ENCODE measurements at regions not wholly inside any gene's neighbourhood (a gene's known extent, or its start where the extent isn't known, plus 50 kb on each side); places are given as distances from the start of the nearest gene placed in this dataset.
A peak's percentile ranks its signal among the peaks of the same experiment; 100 is the strongest.

DNA sequence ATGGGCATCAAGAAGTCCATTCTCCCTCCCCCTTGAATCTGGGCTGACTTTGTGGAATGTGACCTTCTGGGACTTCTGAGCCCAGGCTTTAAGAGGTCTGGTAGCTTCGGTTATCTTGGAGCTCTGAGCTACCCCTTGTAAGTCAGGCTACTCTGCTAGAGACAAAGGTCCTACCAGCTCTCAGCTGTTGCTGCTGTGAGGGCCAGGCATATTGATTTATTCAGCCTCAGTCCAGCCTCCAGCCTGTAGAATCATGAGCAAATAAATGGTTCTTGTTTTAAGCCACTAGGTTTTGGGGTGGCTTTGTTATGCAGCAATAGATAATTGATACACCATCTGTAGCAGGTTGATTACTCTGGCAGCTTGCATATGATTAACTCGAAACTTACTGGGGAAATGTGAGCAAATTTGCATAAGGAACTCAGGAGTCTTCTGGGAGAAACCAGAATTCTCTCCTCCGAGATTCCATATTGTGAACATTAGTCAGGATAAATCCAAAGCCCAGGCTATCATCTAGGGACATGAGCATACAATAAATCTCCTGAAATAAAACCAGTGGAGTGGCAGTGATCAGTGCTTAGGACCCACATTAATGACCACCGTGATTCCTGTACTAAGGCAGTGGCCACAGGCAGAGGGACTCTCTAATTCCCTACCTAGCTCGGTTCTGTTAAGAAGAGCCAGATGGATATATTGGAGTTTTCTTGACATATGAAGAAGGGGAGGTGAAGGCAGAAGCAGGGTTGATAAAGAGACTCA is 336.1 kb downstream of the CDC5L start:
- no peak overlapping the region for H3K27ac Mint-ChIP-seq (ENCODE audit: unreplicated experiment)
- H3K4me1 Mint-ChIP-seq (ENCODE audit: low read depth): no peaks in the 10 kb centered on the region

DNA sequence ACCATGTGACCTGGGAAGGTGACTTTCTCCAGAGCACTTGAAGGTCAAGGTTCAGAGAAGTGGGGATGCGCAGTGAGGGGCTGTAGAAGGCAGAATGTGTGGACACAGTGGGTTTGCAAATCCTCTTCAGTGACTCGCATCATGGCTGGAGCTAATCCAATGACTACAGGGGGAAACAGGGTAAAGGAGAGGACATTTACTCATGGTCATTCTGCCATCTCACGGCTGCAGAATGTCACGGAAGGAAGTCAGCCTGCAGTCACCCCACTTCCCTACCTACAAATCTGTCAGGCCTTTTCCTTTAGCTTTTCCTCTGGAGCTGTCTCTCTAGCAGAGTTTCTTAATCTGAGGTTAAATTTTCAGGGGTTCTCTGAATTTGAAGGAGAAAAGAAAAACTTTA is 337.6 kb downstream of the CDC5L start:
- TF ChIP-seq, protein P1, sequence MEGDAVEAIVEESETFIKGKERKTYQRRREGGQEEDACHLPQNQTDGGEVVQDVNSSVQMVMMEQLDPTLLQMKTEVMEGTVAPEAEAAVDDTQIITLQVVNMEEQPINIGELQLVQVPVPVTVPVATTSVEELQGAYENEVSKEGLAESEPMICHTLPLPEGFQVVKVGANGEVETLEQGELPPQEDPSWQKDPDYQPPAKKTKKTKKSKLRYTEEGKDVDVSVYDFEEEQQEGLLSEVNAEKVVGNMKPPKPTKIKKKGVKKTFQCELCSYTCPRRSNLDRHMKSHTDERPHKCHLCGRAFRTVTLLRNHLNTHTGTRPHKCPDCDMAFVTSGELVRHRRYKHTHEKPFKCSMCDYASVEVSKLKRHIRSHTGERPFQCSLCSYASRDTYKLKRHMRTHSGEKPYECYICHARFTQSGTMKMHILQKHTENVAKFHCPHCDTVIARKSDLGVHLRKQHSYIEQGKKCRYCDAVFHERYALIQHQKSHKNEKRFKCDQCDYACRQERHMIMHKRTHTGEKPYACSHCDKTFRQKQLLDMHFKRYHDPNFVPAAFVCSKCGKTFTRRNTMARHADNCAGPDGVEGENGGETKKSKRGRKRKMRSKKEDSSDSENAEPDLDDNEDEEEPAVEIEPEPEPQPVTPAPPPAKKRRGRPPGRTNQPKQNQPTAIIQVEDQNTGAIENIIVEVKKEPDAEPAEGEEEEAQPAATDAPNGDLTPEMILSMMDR (IDR thresholded peaks at IDR 0.05): no peak
- peaks cover under 1% of the 10 kb centered on the region for H3K4me1 Mint-ChIP-seq (ENCODE audit: low read depth)
- no peaks in the 10 kb centered on the region for H3K9me3 Mint-ChIP-seq (ENCODE audit: low read depth)
- no peak for DNase-seq (ENCODE audit: low spot score)
- no peak overlapping the region for H3K4me3 Mint-ChIP-seq (ENCODE audit: unreplicated experiment)
- H3K36me3 Mint-ChIP-seq (ENCODE audit: low read depth): no peaks in the 10 kb centered on the region
- H3K27ac Mint-ChIP-seq (ENCODE audit: unreplicated experiment): no peak overlapping the region
- peaks cover 2% of the 10 kb centered on the region for H3K27me3 Mint-ChIP-seq (ENCODE audit: low read depth)

More for the DNA sequence above, 336.1 kb downstream of the CDC5L start:
- TF ChIP-seq, protein P1 (IDR thresholded peaks at IDR 0.05): no peak
- DNase-seq (ENCODE audit: low spot score): no peak
- no peaks in the 10 kb centered on the region for H3K9me3 Mint-ChIP-seq (ENCODE audit: low read depth)
- H3K36me3 Mint-ChIP-seq (ENCODE audit: low read depth): no peaks in the 10 kb centered on the region
- H3K4me3 Mint-ChIP-seq (ENCODE audit: unreplicated experiment): no peak overlapping the region
- peaks cover 2% of the 10 kb centered on the region for H3K27me3 Mint-ChIP-seq (ENCODE audit: low read depth)

DNA sequence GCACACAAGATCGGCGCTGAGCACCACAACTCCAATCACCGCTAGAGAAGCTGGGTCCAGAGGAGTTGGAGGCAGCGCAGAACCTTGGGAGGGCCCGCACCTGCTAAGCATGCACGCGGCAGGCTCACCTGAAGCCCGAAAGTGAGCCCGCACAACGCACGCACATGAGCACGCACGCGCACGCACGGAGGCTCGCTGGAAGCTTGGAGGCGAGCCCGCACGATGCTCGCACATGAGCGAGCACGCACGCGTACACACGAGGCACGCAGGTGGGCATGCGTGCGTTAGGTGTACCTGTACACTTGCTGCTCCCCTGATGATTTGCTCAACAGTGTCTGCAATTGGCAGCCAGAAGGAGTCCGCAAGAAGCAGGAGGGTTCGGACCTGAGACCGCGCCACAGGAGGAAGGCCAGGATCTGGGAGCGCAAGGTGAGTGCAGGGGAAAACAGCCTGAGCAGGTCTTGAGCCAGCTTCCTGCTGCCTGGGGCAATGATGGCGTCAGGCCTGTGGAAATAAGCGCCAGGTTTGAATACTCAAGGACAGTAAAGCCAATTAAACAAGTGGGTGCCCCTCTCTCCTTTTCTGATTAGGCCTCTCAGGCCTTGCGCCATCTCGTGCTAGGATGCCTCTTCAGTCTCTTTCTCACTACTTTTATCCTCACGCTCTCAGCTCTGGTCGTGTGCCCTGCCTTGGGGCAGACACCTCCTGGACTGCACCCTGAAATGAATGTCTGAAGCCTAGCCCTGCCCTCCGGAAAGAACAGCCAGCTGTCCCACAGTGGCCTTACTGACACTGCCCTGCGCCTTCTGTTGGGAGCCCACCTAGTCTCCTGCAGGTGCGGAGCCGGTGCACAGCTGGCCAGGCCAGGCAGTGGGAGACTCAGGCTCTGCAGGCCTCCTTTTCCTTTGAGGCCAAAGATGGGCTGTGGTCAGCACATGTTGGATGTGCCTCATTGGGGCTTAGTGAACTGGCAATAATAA is 340.4 kb downstream of the CDC5L start:
- TF ChIP-seq, protein P1 (IDR thresholded peaks at IDR 0.05): no peak
- H3K27ac Mint-ChIP-seq (ENCODE audit: unreplicated experiment): no peak overlapping the region

DNA sequence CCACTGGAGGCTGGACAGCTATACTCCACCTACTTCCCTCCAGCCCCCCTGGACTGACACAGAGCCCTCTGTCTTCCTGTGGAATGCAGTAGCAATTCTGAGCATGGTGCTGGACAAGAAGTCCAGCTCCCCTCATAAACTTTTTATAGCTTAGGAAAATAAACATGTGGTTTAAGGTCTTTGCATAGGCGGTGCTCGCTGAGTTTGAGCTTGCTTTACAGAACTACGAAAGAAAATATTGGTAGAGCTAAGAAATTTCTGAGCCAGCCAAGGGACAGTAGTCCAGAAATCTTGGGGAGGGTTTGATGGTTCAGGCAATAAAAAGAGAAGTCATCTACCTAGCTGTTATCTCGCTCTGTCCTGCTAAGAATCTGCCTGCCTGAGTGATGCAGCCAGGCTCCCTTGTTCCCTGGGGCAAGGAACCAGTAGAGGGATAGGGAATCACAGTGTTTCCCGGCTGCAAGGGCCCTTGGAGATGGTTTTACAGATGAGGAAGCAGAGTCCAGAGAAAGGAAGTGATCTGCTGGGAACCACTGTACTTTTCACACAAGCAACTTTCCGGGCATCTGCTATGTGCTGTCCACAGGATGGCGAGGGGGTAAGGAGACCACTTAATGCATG is 343.4 kb downstream of the CDC5L start:
- no peaks in the 10 kb centered on the region for H3K36me3 Mint-ChIP-seq (ENCODE audit: low read depth)
- no peak for DNase-seq (ENCODE audit: low spot score)
- peaks cover 2% of the 10 kb centered on the region for H3K27me3 Mint-ChIP-seq (ENCODE audit: low read depth)
- H3K27ac Mint-ChIP-seq (ENCODE audit: unreplicated experiment): peak overlapping the region; percentile 39
- no peak overlapping the region for H3K4me3 Mint-ChIP-seq (ENCODE audit: unreplicated experiment)
- peaks cover 37% of the 10 kb centered on the region for H3K4me1 Mint-ChIP-seq (ENCODE audit: low read depth)
- H3K9me3 Mint-ChIP-seq (ENCODE audit: low read depth): no peaks in the 10 kb centered on the region
- TF ChIP-seq, protein P1 (IDR thresholded peaks at IDR 0.05): peak; percentile 8

More for the DNA sequence above, 340.4 kb downstream of the CDC5L start:
- DNase-seq (ENCODE audit: low spot score): no peak
- no peaks in the 10 kb centered on the region for H3K9me3 Mint-ChIP-seq (ENCODE audit: low read depth)
- no peak overlapping the region for H3K4me3 Mint-ChIP-seq (ENCODE audit: unreplicated experiment)
- H3K27me3 Mint-ChIP-seq (ENCODE audit: low read depth): peaks cover 2% of the 10 kb centered on the region
- H3K4me1 Mint-ChIP-seq (ENCODE audit: low read depth): peaks cover 28% of the 10 kb centered on the region
- H3K36me3 Mint-ChIP-seq (ENCODE audit: low read depth): no peaks in the 10 kb centered on the region

Data from chondrocyte (in vitro differentiated cells).